ENCODE measurements at regions not wholly inside any gene's neighbourhood (a gene's known extent, or its start where the extent isn't known, plus 50 kb on each side); places are given as distances from the start of the nearest gene placed in this dataset.

DNA sequence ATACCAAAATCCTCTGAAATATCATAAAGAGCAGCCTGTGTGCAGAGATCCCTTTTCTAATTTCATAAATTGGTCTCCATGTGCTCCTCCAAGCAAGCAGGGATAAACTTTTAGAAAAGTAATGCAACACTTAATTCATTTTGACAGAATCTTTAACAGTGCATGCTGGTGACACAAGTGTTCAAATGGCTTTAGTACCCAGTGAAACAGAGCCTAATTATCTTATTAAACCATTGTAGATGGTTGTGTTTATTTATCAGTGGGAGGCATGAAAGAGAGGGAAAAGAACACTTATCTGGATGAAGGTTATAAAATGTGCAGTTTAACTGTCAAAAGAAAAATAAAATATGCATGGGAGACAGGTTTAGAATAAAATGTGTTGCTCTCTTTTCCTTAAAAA, 945.0 kb upstream of the PCDH20 start:
- TF ChIP-seq GLIS3 (CRISPR knock-in tag; IDR thresholded peaks at IDR 0.05) (no peak), ZFP3 (CRISPR knock-in tag; IDR thresholded peaks at IDR 0.05) (no peak), TCF4 (CRISPR knock-in tag; IDR thresholded peaks at IDR 0.05; ENCODE audit: borderline replicate concordance) (no peak), ESRRG (CRISPR knock-in tag; IDR thresholded peaks at IDR 0.05) (no peak), ZC3H10 (CRISPR knock-in tag; IDR thresholded peaks at IDR 0.05) (no peak), ZFP30 (CRISPR knock-in tag; IDR thresholded peaks at IDR 0.05) (no peak), ARNTL (CRISPR knock-in tag; IDR thresholded peaks at IDR 0.05; ENCODE audit: borderline replicate concordance, low read depth) (no peak), OSR1 (CRISPR knock-in tag; IDR thresholded peaks at IDR 0.05) (no peak), TOX (CRISPR knock-in tag; IDR thresholded peaks at IDR 0.05; ENCODE audit: borderline replicate concordance) (no peak), CSRNP3 (CRISPR knock-in tag; IDR thresholded peaks at IDR 0.05) (no peak), ZNF565 (CRISPR knock-in tag; conservative IDR thresholded peaks at IDR 0.05; ENCODE audit: low read depth) (no peak), RARB (CRISPR knock-in tag; IDR thresholded peaks at IDR 0.05) (no peak)
- TF ChIP-seq, protein P1, sequence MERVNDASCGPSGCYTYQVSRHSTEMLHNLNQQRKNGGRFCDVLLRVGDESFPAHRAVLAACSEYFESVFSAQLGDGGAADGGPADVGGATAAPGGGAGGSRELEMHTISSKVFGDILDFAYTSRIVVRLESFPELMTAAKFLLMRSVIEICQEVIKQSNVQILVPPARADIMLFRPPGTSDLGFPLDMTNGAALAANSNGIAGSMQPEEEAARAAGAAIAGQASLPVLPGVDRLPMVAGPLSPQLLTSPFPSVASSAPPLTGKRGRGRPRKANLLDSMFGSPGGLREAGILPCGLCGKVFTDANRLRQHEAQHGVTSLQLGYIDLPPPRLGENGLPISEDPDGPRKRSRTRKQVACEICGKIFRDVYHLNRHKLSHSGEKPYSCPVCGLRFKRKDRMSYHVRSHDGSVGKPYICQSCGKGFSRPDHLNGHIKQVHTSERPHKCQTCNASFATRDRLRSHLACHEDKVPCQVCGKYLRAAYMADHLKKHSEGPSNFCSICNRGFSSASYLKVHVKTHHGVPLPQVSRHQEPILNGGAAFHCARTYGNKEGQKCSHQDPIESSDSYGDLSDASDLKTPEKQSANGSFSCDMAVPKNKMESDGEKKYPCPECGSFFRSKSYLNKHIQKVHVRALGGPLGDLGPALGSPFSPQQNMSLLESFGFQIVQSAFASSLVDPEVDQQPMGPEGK (CRISPR knock-in tag; IDR thresholded peaks at IDR 0.05; ENCODE audit: borderline replicate concordance), result no peak
- TF ChIP-seq, protein P2, sequence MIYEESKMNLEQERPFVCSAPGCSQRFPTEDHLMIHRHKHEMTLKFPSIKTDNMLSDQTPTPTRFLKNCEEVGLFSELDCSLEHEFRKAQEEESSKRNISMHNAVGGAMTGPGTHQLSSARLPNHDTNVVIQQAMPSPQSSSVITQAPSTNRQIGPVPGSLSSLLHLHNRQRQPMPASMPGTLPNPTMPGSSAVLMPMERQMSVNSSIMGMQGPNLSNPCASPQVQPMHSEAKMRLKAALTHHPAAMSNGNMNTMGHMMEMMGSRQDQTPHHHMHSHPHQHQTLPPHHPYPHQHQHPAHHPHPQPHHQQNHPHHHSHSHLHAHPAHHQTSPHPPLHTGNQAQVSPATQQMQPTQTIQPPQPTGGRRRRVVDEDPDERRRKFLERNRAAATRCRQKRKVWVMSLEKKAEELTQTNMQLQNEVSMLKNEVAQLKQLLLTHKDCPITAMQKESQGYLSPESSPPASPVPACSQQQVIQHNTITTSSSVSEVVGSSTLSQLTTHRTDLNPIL (CRISPR knock-in tag; IDR thresholded peaks at IDR 0.05; ENCODE audit: low read depth), result no peak
